ENCODE measurements at regions not wholly inside any gene's neighbourhood (a gene's known extent, or its start where the extent isn't known, plus 50 kb on each side); places are given as distances from the start of the nearest gene placed in this dataset.

DNA sequence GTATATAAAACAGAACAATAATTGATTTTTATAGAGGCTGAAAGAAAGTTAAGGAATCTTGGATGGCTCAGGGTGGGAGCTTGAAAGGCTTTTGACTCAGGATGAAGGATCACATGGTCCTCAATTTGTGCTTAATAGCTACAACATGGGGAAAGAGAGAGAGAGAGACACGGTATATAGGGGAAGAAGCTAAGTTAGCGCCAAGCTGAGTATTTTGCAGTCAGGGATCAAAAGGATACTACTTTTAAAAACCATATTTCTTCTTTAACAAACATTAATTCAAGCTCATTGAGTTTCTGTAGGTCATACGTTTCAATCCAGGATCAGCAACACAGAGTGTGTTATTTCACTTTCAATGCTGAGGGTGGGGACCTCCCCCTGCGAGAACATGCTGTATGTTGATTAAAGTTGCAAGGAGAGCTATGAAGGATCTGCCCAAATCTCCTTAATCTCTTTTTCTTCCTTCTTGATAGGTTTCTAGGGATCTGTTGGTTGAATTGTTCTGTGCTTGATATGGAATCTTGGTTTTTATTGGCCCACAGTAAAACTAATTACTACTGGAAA, 133.1 kb upstream of the NUDT4 start:
- DNase-seq (ENCODE audit: low spot score) = no peak

DNA sequence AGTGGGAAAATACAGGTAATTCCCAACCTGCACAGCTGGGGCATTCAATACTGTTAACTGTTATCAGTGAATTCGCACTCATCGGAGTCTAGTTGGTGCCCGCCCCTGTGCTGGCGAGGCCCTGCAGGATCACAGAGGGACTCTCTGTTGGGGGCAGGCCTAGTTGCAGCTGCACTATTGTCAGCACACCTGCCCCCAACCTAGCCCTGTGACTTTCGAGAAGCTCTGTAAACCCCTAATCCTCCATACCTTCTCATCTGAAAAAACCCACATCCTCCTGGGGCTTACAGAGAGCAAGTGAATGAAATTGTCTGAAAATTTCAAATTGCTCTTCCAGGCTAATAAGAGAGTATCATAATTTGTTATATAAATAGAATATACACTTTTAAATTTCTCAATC, 132.2 kb upstream of the NUDT4 start:
- DNase-seq (ENCODE audit: low spot score) = no peak

DNA sequence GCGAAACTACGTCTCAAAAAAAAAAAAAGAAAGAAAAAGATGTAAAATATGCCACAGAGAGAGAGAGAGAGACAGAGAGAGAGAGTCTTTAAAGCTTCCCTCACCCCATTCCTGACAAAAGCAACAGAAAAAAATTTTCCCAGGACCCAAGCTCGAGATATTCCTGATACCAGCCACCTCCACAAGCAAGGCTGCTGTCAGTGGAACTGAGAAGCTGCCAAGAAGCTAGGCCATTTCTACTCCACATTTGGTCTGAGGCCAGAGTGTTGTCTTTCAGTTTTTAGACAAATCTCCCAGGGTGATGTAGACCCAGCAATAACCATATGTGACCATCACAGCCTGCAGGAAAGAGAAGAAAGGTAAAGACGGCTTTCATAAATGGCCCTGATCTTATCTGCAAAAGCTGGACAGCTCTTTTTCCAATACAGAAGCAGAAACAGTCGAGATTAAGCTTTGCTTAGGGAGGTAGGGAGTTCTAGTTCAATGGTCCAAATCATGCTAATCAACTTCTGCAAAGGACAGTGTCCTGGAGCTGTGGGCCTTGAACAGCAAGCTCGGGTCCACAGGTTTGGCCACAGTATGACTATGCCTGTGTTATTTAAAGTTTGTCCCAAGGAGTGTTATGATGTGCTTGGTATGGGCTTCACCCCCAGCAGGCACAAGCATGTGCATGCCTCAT, 130.3 kb upstream of the NUDT4 start:
- no peak for DNase-seq (ENCODE audit: low spot score)

DNA sequence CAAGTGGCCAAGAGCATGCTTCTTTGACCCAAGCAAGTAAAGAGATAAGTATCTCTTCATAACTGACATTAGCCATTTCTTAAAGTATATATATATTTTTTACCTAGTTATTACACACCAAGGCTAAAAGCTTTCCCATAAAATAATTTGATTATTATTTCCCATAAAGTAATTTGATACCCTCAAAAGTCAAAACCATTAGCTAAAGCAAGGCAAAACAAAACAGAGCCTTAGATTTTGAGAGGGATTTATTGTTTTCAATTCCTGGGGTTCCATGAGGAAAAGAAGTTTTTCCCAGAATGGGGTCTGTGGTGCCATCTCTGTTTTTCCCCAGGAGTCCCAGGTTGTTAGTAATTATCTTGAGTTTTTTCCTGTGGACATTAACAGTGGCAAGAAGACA, 125.5 kb upstream of the NUDT4 start:
- no peak for DNase-seq (ENCODE audit: low spot score)

DNA sequence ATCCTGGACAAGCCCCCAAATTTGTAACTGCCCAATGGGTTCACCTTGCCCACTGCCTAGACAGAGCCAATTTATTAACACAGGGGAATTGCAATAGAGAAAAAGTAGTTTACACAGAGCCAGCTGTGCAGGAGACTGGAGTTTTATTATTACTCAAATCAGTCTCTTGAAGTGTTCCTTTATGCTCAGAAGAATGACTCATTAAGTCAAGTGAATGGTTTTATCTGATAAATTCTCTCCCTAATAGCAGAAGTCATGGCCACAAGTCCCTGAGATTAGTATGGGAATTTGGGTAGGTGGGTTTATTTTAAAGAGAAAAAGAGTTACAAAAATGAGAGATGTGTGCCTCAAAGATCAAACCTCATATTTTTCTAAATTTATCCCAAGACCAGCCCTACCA, 122.8 kb upstream of the NUDT4 start:
- no peak for DNase-seq (ENCODE audit: low spot score)

DNA sequence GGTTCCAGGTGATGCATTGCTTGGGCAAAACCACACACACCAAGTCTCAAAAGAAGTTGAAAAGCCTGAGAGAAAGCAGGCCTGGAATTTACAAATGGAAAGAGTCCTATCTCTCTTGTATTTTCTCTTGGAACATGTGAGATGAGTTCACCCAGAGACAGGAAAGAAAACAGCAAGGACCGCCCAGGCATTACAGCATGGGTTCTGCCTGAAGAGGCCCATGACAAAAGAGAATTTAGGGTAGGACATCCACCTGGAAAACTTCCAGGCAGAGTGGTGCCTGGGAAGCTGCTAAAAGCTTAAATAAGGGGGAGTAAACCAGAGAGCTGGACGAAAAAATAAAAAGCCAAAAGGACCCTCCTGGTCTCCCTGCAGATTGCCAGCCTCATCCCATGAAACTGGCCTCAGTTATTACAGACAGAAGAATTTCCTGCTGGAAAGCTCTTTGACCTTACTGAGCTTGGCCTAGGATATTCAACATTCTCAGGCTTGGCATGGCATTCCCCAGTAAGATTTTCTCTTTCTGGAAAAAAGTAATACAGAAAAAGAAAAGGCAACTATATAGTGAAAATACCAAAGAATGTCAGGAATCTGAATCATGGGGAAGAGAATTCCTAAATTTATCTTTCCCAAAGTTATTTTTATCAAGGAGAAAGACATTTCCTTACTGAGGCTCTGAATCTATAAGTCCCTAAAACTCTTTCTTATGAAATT, 121.3 kb upstream of the NUDT4 start:
- no peak for DNase-seq (ENCODE audit: low spot score)

DNA sequence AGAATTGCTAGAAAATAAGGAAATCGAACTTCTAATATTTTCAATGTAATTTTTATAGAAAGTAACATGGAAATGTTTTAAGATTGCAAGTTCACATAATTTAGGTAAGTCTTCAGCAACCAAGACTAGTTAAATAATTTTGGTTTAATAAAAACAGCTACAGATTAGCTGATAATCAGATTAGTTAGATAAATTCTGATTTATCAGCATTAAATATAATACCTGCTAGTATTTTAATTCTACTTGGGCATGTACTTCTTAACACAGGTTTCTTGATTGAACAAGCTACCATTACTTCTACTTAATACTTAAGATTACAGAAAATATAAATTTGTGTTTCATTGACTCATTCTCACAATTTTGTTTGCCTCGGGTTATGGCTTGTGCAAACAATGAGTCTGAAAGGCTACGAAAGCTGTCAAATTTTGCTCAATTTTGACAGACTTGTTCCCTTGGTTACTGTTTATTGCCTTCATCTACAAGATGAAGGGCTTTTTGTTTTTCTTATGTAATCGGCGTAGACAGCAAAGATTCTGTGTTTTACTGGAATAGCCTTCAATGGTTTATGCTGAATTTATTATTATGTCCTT, 116.1 kb upstream of the NUDT4 start:
- no peak for DNase-seq (ENCODE audit: low spot score)

DNA sequence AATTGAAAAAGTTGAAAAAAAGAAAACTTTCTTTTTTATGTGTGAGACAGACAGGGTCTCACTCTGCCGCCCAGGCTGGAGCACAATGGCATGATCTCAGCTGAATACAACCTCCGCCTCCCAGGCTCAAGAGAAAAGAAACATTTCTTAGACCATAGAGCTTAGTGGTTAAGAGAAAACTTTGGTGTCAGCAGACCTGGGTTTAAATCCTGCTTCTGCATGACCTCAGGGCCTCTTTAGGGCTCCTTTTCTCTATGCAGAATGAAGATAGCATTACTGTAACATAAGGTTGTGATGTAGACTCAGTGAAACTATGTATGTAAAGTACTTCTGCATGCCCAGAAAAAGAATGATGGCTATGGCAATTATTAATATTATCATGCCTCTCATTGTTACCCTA, 104.7 kb upstream of the NUDT4 start:
- no peak for DNase-seq (ENCODE audit: low spot score)

DNA sequence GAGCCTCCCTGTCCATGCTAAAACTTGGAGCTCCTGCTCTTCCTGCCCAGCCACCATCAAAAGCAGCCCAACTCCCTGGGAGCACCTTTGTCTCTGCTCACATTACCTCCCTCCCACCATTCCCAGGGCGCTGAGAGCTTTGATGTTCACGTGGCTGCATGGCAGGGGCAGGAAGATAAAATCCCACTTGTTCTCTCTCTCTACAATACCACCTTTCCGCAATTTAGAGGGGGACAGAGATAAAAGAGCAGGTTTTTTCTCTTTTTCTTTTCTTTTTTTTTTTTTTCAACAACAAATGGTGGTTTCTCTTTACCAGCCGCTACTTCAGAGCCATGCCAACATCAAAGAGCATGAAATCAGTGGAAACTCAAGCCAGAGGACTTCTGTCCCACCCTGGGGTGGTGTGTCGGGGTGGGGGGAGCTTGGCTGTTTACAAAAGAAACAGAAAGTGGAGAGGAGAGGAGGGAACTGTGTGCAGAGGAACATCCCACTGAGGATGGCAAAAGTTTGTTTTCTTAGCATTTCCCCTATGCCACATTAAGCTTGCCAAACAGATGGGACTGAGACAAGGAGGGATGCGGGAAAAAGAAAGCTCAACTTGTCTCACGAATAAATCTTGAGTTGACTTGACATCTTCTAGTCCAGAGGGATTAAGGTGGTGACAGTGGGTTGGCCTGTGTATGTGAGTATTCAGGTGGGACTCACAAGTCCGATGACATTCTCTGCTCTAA, 103.7 kb upstream of the NUDT4 start:
- DNase-seq (ENCODE audit: low spot score) = no peak

DNA sequence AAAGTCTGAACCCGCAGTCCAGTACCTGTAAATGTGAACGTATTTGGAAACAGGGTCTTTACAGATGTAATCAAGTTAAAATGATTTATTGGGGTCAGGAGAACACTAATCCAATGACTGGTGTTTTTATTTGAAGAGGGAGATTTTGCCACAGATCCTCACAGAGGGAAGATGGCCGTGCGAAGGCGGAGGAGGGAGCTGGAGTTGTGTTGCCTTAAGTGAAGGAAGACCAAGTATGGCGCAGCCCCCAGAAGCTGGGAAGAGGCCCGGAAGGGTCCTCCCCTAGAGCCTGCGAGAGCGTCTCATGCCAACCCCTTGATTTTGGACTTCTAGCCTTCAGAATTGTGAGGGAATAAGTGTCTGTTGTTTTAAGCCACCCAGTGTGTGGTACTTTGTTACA, 102.8 kb upstream of the NUDT4 start:
- no peak for DNase-seq (ENCODE audit: low spot score)

DNA sequence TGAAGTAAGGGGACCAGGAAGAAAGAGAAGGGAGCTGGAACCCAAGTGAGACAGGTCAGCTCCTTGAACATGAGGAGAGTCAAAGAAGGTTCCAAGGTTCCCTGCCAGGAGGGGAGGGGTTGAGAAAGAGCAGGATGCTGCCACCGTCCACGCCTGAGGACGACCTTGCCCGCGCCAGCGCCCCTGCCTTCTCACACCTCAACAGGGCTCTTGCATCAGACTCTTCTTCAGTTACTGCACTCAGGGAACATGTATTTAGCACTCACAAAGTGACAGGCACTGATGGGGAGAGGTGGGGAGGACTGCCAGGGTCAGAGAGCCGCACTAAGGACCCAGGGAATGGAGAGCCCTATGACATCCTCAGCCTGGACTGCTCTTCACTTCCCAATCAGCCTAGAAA, 102.1 kb upstream of the NUDT4 start:
- no peak for DNase-seq (ENCODE audit: low spot score)

DNA sequence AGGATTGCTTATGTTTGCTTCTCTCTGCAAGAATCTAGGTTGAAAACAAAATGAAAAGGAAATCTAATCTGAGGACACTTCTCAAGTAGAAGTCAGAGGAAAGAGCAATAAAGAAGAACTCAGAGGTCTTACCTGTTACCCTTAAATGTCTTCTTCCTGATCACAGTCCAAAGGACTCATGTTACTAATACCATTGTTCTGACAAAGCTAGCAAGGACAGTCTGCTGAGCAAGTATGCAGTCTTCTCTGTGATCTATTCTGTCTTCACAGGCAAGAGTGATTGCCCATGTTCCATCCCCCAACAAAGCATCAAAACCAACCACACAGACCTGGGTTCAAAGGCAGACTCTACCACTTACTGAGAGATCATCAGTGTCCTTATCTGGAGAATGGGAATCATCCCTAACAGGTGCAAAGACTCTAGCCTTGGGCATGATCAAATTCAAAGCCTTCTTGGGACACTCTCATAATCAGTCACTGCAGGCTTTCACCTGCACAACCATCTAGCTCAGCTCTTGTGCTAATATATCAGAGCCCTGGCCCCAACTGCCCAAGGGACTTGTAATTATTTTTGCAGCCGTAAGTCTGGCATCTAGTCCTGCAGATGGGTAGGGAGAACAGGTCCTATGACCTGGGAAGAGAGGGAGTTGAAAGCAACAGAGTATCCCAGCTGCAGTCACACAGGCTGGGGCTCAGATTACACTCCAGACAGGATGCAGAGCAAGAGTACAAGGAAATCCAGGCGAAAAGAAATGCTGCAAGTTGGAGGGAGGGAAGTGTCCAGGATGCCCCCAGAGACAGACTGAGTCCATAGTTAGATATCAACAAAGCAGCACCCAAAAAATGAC, 97.9 kb upstream of the NUDT4 start:
- no peak for DNase-seq (ENCODE audit: low spot score)

DNA sequence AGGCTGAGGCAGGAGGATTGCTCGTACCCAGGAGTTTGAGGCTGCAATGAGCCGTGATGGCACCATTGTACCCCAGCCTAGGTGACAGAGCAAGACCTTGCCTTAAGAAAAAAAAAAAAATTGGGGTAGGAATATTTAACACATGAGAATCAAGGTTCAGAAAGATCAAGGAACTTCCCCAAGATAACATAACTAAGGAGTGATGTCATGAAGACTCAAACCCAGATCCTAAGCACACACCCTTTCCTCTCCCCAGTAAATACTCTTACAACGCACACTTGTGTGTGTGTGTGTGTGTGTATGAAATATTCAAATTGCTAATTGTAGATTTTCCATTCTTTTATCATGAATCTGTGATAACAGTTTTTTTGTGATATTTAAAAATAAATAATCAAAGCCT, 90.6 kb upstream of the NUDT4 start:
- no peak for DNase-seq (ENCODE audit: low spot score)

DNA sequence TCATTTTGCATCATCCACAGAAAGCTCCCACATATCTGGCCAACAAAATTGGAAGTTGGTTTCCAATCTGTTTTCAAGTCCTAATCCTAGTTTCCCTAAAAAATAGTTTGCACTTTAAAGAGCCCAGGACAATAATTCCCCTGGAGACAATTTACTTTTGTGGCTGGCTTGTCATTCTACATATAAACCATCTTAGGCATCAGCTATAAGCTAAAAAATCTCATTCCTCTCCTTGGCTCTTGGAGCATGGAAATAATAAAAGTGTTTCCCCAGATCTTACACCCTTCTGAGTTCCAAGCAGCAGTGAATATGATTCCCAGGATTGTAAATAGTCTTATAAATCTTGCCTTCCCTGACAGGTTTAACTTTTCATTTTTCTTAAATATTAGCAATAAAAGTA, 89.1 kb upstream of the NUDT4 start:
- no peak for DNase-seq (ENCODE audit: low spot score)

DNA sequence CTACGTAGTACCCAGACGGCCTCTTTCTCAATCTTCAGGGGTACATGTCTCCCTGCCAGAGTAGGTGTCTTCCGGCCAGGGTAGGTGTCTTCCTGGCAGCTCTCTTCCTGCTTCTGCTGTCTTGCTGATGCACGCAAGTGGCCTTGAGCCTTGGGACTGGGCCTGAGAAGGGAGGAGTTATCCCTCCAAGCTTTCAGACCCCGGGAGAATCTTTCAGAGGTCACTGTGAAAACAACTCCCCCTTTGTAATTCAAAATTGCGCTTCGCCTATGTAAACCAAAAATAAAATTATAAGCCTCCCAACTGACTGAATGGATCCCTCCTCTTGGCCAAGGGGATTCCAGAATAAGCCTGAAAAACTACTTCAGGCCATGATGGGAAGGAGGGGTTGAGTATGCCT, 87.3 kb upstream of the NUDT4 start:
- DNase-seq (ENCODE audit: low spot score) = no peak

DNA sequence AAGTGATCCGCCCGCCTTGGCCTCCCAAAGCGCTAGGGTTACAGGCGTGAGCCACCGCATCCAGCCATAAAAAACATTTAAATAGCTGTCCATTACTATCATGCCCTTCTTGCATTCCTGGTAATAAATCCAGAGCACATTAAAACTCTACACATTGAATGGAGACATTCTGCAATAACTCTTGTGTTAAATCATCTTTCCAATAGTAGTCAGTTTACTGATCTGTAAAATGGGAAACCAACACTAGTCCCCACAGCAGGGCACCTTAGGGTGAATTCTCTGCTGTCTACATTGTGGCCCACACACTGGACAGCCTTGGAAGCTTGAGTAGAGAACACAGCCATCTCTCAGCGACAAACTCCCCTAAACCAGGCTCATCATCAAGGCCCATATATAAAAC, 85.5 kb upstream of the NUDT4 start:
- no peak for DNase-seq (ENCODE audit: low spot score)

DNA sequence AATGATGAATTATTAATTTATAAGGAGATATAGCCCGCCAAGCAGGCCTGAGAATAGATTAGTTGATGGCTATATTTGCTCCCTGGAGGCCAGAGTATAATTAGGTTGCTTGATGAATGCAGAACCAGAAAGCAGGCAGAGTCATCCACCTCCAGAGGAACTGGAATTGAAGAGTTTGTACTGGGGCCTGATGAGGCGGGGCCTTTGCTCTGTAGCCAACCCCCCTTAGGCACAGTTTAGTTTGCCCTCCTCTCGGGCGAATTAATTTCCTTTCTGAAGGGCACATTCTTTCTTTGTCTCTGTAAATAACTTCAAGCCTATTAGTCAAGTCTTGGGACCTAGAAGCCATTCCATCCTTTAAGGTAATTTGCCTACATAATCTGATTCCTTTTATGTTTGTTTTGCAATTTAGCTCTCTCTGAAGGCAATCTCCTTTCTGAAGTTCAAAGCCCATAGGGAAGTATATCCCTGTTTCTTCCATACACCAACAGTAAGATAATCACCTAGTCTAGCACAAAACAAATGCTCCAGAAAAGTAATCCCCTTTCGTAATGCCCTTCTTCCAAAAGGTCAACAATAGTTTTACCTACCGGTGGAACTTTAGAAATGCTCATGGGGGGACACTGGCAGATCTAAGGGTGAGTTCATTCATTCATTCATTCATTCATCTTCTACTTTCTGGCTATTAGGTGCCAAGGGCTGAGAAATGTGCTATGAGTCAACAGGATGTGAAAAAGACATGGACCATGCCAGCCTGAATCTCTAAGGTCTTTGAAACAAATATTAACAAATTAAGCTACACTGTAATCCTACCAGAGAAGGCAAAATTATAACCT, 84.8 kb upstream of the NUDT4 start:
- no peak for DNase-seq (ENCODE audit: low spot score)

DNA sequence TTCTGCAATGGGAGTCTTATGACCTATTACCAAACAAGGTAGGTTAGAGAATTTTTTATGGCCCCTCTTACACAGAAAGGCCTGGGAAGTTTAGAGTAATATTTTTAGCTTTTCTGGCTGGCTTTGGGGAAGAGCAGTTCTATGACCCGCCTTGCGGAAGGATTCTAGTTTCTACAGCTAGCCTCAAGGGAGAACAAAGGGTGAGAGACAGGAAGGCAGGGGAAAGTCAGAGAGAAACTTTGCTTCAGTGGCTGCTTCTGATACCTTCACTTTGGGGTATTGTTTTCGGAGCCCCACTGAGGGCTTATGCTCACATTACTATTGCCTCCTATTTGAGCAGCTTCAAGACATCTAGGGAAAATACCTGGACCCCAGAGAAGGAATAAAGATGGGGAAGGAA, 80.7 kb upstream of the NUDT4 start:
- DNase-seq (ENCODE audit: low spot score) = no peak

DNA sequence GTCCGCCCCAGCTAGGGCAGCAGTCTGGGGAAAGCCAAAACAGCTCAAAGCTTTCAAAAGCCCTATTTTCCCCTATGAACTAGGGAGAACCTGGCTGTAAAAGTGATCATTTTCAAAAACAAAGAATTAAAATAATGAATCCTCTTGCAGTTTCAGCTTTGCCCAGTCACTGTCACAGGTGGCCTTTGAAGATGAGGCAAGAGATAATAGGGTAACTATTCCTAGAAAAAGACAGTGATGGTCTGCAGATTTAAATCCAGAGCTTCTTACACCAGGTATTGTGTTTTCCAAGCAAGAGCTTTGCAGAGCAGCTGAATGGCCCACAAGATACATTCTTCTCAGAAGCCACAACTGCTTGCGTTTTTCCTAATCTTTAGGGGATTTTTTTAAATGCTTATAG, 80.2 kb upstream of the NUDT4 start:
- no peak for DNase-seq (ENCODE audit: low spot score)

DNA sequence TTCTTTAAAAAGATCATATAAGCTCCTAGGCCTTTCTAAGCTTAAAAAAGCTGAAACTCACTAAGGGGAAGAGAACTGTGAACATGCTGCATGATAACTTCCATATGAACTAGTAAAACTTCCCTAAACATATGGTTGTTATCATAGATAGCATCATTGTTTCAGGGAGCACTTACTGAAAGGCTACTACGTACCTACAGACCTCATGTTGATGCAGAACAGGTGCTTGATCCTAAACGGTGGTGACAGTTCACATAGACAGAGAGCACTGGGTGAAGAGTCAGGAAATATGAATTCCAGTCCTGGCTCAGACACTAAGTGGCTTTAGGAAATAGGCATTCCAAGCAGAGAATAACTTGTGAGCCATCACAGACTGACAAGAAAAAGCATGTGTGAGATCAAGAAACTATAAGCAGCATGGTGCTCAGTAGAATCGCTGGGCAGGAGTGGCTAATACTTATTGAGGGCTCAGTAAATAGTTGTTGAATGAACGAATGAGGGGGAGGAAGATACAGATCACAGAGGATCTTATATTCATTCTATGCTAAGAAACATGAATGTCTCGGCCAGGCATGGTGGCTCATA, 78.4 kb upstream of the NUDT4 start:
- no peak for DNase-seq (ENCODE audit: low spot score)

Measured in D341Med (cell line).